Gastrocnemius medialis (tissue), 4 donors: ENCODE measurements at regions not wholly inside any gene's neighbourhood (a gene's known extent, or its start where the extent isn't known, plus 50 kb on each side); places are given as distances from the start of the nearest gene placed in this dataset.
"Not testable (repeated sequence)": the region's sequence is repeated elsewhere in the genome, so short reads cannot be mapped to it uniquely, and the experiment has no call there.

Source experiments
- POLR2A ChIP-seq, 2 donors: fragments of 450-650 bp; IDR thresholded peaks; one replicate each; pipeline ENCODE4 v1.6.1; 2017; ENCODE audit warnings: antibody characterized with exemption in 2 of 2, mild to moderate bottlenecking in 2 of 2, moderate library complexity in 2 of 2
- TF ChIP-seq, protein P1 (sequence below), 5 experiments: fragments of 450-650 bp in 3 of 5; fragments of 200-600 bp in 2 of 5; sonication (generic) in 2 of 5; IDR thresholded peaks in 4 of 5; conservative IDR thresholded peaks in 1 of 5; 1 replicate in 4 of 5; 2 replicates in 1 of 5; pipeline ENCODE4 v1.5.1; 2016 to 2019; ENCODE audit warnings: antibody characterized with exemption in 5 of 5, mild to moderate bottlenecking in 3 of 5, moderate library complexity in 3 of 5

DNA sequence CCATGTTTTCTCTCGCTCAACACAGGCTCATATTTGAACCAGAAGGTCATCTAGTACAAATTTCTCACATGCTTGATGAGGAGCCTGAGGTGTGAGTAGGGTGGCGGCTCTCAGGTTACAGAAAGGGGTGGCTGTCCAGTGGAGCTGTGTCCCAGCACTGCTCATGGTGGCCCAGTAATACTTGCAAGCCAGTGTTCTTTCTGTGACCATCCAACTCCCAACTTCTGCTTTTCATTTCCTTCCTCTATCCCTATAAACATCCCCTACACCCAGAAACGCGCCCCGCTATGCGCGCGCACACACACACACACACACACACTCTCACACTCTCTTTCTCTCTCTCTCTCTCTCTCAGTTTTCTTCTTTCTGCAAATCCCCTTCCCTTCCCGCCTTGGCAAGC is 196.3 kb downstream of the TP53TG3F start:
- TF ChIP-seq, protein P1, sequence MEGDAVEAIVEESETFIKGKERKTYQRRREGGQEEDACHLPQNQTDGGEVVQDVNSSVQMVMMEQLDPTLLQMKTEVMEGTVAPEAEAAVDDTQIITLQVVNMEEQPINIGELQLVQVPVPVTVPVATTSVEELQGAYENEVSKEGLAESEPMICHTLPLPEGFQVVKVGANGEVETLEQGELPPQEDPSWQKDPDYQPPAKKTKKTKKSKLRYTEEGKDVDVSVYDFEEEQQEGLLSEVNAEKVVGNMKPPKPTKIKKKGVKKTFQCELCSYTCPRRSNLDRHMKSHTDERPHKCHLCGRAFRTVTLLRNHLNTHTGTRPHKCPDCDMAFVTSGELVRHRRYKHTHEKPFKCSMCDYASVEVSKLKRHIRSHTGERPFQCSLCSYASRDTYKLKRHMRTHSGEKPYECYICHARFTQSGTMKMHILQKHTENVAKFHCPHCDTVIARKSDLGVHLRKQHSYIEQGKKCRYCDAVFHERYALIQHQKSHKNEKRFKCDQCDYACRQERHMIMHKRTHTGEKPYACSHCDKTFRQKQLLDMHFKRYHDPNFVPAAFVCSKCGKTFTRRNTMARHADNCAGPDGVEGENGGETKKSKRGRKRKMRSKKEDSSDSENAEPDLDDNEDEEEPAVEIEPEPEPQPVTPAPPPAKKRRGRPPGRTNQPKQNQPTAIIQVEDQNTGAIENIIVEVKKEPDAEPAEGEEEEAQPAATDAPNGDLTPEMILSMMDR (IDR thresholded peaks at IDR 0.05 in 4 of 5, conservative IDR thresholded peaks at IDR 0.05 in 1 of 5): not testable (repeated sequence)
- TF ChIP-seq POLR2A (IDR thresholded peaks at IDR 0.05): not testable (repeated sequence)
